Neural cell (in vitro differentiated cells): ENCODE measurements at regions not wholly inside any gene's neighbourhood (a gene's known extent, or its start where the extent isn't known, plus 50 kb on each side); places are given as distances from the start of the nearest gene placed in this dataset.

ENCODE experiments used
- EP300 ChIP-seq: fragments of 450-650 bp; conservative IDR thresholded peaks from 2 replicates; pipeline ENCODE4 v1.6.1; 2014; ENCODE audit warnings: antibody characterized with exemption, mild to moderate bottlenecking, moderate library complexity; ENCODE audit not compliant: poor library complexity, severe bottlenecking
- EZH2 ChIP-seq: fragments of 200-600, 300-800 bp; shearing (Covaris generic), sonication (generic); IDR thresholded peaks from 2 replicates; pipeline ENCODE4 v1.6.1; 2014; ENCODE audit warnings: antibody characterized with exemption, low read length, borderline replicate concordance, mild to moderate bottlenecking; ENCODE audit not compliant: insufficient read depth, poor library complexity, severe bottlenecking
- MXI1 ChIP-seq: fragments of 450-650 bp; conservative IDR thresholded peaks from 2 replicates; pipeline ENCODE4 v1.6.1; 2014; ENCODE audit warnings: antibody characterized with exemption, mild to moderate bottlenecking; ENCODE audit not compliant: poor library complexity, severe bottlenecking
- POLR2AphosphoS5 ChIP-seq: IDR thresholded peaks from 2 replicates; pipeline ENCODE4 v1.6.1; 2012
- RAD21 ChIP-seq: fragments of 450-650 bp; conservative IDR thresholded peaks from 2 replicates; pipeline ENCODE4 v1.6.1; 2014; ENCODE audit warnings: antibody characterized with exemption, mild to moderate bottlenecking, moderate library complexity
- SMC3 ChIP-seq: fragments of 450-650 bp; conservative IDR thresholded peaks from 2 replicates; pipeline ENCODE4 v1.6.1; 2014; ENCODE audit warnings: antibody characterized with exemption, mild to moderate bottlenecking, moderate library complexity; ENCODE audit not compliant: poor library complexity
- TAF1 ChIP-seq: IDR thresholded peaks from 2 replicates; pipeline ENCODE4 v1.6.1; 2012; ENCODE audit warnings: low read depth
- TF ChIP-seq, protein P1 (sequence below): fragments of 450-650 bp; IDR thresholded peaks from 2 replicates; pipeline ENCODE4 v1.5.1; 2014; ENCODE audit warnings: antibody characterized with exemption, mild to moderate bottlenecking, moderate library complexity; ENCODE audit not compliant: poor library complexity, severe bottlenecking
- TF ChIP-seq, protein P2 (sequence below): IDR thresholded peaks from 2 replicates; pipeline ENCODE4 v1.6.1; 2012; ENCODE audit warnings: borderline replicate concordance

DNA sequence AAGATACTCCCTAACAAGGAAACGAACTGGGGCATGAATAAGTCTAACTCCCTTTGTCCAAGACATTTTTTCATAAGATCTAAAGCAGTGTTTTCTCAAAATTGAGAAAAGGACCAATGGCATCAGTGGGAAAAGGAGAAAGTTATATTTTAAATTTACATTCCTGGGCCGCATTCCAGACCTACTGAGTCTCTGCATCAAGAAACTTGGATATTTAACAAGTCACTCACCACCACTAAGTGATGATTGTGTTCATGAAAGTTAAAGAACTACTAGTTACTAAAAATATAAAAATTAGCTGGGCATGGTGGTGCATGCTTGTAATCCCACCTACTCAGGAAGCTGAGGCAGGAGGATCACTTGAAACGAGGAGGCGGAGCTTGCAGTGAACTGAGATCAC is 149.6 kb upstream of the MEOX2 start:
- TF ChIP-seq EP300 (no peak), MXI1 (no peak), POLR2AphosphoS5 (no peak), EZH2 (no peak), RAD21 (no peak), TAF1 (no peak), SMC3 (no peak)
- TF ChIP-seq, protein P1, sequence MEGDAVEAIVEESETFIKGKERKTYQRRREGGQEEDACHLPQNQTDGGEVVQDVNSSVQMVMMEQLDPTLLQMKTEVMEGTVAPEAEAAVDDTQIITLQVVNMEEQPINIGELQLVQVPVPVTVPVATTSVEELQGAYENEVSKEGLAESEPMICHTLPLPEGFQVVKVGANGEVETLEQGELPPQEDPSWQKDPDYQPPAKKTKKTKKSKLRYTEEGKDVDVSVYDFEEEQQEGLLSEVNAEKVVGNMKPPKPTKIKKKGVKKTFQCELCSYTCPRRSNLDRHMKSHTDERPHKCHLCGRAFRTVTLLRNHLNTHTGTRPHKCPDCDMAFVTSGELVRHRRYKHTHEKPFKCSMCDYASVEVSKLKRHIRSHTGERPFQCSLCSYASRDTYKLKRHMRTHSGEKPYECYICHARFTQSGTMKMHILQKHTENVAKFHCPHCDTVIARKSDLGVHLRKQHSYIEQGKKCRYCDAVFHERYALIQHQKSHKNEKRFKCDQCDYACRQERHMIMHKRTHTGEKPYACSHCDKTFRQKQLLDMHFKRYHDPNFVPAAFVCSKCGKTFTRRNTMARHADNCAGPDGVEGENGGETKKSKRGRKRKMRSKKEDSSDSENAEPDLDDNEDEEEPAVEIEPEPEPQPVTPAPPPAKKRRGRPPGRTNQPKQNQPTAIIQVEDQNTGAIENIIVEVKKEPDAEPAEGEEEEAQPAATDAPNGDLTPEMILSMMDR = no peak
- TF ChIP-seq, protein P2, sequence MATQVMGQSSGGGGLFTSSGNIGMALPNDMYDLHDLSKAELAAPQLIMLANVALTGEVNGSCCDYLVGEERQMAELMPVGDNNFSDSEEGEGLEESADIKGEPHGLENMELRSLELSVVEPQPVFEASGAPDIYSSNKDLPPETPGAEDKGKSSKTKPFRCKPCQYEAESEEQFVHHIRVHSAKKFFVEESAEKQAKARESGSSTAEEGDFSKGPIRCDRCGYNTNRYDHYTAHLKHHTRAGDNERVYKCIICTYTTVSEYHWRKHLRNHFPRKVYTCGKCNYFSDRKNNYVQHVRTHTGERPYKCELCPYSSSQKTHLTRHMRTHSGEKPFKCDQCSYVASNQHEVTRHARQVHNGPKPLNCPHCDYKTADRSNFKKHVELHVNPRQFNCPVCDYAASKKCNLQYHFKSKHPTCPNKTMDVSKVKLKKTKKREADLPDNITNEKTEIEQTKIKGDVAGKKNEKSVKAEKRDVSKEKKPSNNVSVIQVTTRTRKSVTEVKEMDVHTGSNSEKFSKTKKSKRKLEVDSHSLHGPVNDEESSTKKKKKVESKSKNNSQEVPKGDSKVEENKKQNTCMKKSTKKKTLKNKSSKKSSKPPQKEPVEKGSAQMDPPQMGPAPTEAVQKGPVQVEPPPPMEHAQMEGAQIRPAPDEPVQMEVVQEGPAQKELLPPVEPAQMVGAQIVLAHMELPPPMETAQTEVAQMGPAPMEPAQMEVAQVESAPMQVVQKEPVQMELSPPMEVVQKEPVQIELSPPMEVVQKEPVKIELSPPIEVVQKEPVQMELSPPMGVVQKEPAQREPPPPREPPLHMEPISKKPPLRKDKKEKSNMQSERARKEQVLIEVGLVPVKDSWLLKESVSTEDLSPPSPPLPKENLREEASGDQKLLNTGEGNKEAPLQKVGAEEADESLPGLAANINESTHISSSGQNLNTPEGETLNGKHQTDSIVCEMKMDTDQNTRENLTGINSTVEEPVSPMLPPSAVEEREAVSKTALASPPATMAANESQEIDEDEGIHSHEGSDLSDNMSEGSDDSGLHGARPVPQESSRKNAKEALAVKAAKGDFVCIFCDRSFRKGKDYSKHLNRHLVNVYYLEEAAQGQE = no peak
